ENCODE measurements at regions not wholly inside any gene's neighbourhood (a gene's known extent, or its start where the extent isn't known, plus 50 kb on each side); places are given as distances from the start of the nearest gene placed in this dataset.

DNA sequence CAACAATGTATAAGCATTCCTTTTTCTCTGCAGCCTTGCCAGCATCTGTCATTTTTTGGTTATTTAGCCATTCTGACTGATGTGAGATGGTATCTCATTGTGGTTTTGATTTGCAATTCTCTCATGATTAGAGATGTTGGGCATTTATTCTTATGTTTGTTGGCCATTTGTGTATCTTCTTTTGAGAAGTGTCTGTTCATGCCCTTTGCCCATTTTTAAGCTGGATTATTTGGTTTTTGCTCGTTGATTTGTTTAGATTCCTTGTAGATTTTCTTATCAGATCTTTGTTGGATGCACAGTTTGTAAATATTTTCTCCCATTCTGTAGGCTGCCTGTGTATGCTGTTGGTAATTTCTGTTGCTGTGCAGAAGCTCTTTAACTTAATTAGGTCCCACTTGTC lies 259.6 kb upstream of the SESN3 start:
- TF ChIP-seq, protein P1, sequence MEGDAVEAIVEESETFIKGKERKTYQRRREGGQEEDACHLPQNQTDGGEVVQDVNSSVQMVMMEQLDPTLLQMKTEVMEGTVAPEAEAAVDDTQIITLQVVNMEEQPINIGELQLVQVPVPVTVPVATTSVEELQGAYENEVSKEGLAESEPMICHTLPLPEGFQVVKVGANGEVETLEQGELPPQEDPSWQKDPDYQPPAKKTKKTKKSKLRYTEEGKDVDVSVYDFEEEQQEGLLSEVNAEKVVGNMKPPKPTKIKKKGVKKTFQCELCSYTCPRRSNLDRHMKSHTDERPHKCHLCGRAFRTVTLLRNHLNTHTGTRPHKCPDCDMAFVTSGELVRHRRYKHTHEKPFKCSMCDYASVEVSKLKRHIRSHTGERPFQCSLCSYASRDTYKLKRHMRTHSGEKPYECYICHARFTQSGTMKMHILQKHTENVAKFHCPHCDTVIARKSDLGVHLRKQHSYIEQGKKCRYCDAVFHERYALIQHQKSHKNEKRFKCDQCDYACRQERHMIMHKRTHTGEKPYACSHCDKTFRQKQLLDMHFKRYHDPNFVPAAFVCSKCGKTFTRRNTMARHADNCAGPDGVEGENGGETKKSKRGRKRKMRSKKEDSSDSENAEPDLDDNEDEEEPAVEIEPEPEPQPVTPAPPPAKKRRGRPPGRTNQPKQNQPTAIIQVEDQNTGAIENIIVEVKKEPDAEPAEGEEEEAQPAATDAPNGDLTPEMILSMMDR (IDR thresholded peaks at IDR 0.05; ENCODE audit: insufficient read depth, low read length, missing control alignments): no peak
- ChIA-PET POLR2A (no interaction called here), CTCF (interaction anchor here (0.6 kb wide), 1 partner anchor 215 kb away, joined by 4 read pairs; no protein-coding TSS in a partner anchor)
- H3K4me3 ChIP-seq (ENCODE audit: low read depth, low read length): no peak overlapping the region
- no peak for DNase-seq (ENCODE audit: low read depth, low spot score)

DNA sequence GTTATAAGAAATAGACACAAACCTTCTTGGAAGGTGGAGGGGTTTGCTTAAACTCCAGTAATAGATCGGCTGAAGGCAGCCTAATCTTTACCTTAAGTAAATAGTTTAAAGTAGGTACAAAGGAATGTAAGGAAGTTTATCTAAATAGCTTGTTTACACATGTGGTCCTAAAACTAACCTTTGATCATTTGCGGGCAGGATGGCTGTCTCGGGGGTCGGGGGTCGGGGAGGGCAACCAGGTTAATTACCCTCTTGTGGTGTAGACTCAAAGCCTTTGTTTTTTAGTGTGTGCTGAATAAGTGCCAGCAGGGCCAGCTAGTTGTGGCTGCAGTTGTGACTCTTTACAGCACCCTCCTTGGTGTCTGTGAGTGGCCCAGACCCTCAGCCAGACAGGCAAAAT lies 256.9 kb upstream of the SESN3 start:
- H3K4me3 ChIP-seq (ENCODE audit: low read depth, low read length): no peak overlapping the region
- TF ChIP-seq, protein P1 (IDR thresholded peaks at IDR 0.05; ENCODE audit: insufficient read depth, low read length, missing control alignments): no peak
- ChIA-PET CTCF (no interaction called here), POLR2A (no interaction called here)
- no peak for DNase-seq (ENCODE audit: low read depth, low spot score)

DNA sequence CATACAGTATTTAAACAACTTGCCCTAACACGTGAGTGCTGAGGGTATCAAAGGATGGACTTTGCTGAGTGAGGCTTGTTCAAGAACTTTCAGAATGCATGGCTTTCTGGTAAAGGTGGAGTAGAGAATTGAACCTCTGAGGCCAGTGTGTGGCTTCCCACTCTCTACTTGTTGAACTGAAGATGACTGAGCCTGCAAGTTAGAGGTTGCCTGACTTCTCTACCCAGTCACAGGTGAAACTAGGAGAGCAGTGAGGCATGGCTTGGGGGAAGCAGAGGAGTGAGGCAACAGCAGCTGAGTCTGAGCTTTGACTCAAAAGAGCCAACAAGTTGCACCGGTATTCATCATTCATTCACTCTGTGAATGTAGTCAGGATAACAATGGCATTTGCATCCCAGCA lies 256.4 kb upstream of the SESN3 start:
- CTCF ChIA-PET: no interaction called here
- POLR2A ChIA-PET: no interaction called here
- no peak overlapping the region for H3K4me3 ChIP-seq (ENCODE audit: low read depth, low read length)

DNA sequence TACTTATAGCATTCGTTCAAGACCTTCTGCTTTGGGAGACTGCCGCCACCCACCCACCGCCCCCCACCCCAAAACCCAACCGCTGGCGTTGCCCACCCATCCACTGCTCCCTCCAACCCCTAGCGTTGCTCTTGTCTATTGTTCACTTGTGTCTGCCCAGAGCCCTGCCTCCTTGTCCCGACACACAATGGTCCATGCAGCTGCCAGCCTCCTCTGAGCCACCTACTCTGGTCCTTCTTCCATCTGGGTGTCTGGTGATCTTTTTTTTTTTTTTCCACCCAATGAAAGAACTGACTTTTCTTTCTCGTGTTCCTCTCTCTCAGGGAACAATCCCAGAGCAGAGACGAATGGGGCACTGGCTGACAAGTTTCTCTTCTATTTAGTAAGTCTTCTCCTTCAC lies 256.0 kb upstream of the SESN3 start:
- ChIA-PET POLR2A (no interaction called here), CTCF (no interaction called here)
- DNase-seq (ENCODE audit: low read depth, low spot score): no peak
- no peak overlapping the region for H3K4me3 ChIP-seq (ENCODE audit: low read depth, low read length)
- TF ChIP-seq, protein P1 (IDR thresholded peaks at IDR 0.05; ENCODE audit: insufficient read depth, low read length, missing control alignments): no peak

More for the DNA sequence above, 256.4 kb upstream of the SESN3 start:
- DNase-seq (ENCODE audit: low read depth, low spot score): no peak
- TF ChIP-seq, protein P1 (IDR thresholded peaks at IDR 0.05; ENCODE audit: insufficient read depth, low read length, missing control alignments): no peak

DNA sequence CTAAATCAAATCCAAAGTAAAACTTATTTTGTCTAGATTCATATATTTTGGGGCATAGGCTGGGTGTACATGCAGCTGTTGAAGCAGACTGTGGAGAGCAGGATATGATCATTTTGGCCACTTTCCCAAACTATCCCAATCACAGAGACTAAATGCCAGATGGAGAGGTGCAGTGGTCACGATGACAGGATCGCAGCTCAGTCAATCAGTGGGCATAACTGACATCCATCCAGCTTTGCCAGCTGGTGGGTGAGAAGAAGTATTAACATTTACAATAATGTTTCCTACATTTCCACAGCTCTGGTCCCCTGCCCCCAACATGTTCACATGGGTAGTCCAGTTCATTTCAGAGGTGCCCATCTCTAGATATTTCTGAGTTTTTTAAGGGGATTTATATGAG lies 255.5 kb upstream of the SESN3 start:
- POLR2A ChIA-PET: no interaction called here

DNA sequence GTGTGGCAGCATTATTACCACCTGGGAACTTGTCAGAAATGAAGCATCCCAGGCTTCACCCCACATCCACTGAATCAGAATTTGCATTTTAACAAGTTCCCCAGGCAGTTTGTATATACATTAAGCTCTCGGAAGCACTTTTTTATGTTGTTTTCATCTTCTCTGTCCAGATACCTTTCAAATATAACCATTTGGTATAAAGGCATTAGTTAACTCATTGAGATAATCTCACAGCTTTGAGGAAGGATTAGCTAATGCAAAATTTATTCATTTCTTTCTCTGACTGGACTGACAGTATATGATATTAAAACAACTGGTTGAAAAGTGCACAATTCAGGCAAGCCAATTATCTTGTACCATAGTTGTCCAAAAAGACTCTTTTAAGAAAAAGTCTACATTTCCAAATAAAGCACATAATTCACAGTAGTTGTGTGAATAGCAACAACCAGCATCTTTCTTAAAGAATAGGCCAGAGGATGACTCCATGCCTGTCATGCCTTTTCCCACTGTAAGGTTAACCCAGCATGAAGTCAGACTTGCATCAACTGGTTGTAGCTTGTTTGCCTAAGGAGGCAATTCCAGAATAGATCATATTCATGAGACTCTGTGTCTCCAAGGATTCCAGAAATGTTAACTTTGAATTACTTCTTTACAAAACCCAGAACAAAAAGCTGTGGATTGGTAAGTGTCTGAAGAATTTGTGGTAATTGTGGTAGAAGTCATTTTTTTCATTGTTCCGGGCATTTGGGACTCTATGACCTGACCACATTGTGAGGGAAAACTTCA lies 254.3 kb upstream of the SESN3 start:
- CTCF ChIA-PET: interaction anchor here (1.0 to 1.5 kb wide), 3 partner anchors 10 to 220 kb away, joined by 3 to 5 read pairs (median 3); no protein-coding TSS in a partner anchor

More for the DNA sequence above, 255.5 kb upstream of the SESN3 start:
- CTCF ChIA-PET: no interaction called here
- TF ChIP-seq, protein P1 (IDR thresholded peaks at IDR 0.05; ENCODE audit: insufficient read depth, low read length, missing control alignments): no peak
- DNase-seq (ENCODE audit: low read depth, low spot score): no peak
- H3K4me3 ChIP-seq (ENCODE audit: low read depth, low read length): no peak overlapping the region

More for the DNA sequence above, 254.3 kb upstream of the SESN3 start:
- POLR2A ChIA-PET: no interaction called here
- no peak overlapping the region for H3K4me3 ChIP-seq (ENCODE audit: low read depth, low read length)
- DNase-seq (ENCODE audit: low read depth, low spot score): peak; percentile 59
- TF ChIP-seq, protein P1 (IDR thresholded peaks at IDR 0.05; ENCODE audit: insufficient read depth, low read length, missing control alignments): no peak
